ENCODE measurements at regions not wholly inside any gene's neighbourhood (a gene's known extent, or its start where the extent isn't known, plus 50 kb on each side); places are given as distances from the start of the nearest gene placed in this dataset.

- TF ChIP-seq, protein P1, sequence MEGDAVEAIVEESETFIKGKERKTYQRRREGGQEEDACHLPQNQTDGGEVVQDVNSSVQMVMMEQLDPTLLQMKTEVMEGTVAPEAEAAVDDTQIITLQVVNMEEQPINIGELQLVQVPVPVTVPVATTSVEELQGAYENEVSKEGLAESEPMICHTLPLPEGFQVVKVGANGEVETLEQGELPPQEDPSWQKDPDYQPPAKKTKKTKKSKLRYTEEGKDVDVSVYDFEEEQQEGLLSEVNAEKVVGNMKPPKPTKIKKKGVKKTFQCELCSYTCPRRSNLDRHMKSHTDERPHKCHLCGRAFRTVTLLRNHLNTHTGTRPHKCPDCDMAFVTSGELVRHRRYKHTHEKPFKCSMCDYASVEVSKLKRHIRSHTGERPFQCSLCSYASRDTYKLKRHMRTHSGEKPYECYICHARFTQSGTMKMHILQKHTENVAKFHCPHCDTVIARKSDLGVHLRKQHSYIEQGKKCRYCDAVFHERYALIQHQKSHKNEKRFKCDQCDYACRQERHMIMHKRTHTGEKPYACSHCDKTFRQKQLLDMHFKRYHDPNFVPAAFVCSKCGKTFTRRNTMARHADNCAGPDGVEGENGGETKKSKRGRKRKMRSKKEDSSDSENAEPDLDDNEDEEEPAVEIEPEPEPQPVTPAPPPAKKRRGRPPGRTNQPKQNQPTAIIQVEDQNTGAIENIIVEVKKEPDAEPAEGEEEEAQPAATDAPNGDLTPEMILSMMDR (IDR thresholded peaks at IDR 0.05; ENCODE audit: poor library complexity), result no peak
- TF ChIP-seq EZH2 (IDR thresholded peaks at IDR 0.05; ENCODE audit: borderline replicate concordance), result no peak
- no peak for TF ChIP-seq EZH2phosphoT487 (IDR thresholded peaks at IDR 0.05; ENCODE audit: low read depth, severe bottlenecking, unreplicated experiment)
Measured at GRCh38 chr6:6812427-6812826, 223.9 kb downstream of the LY86 start.
